Panc1 (cell line): ENCODE measurements at regions not wholly inside any gene's neighbourhood (a gene's known extent, or its start where the extent isn't known, plus 50 kb on each side); places are given as distances from the start of the nearest gene placed in this dataset.
A peak's percentile ranks its signal among the peaks of the same experiment; 100 is the strongest.

Source experiments
- ATAC-seq: fragments of 200-7000 bp; cut with Tn5 transposase; 2 replicates; pipeline ENCODE4 v1.9.1; 2020; ENCODE audit warnings: mild to moderate bottlenecking, moderate library complexity
- BruUV-seq: library from RNA; stranded (reverse); fragments of 400-500 nt; replicated peaks from 2 replicates; lab custom pipeline; 2021; lab: Mats Ljungman, UMichigan
- CTCF ChIA-PET: fragments of 300-600 bp; sonication (Branson Sonifier 250); formaldehyde crosslinking; loops from one replicate; lab custom pipeline; 2022; ENCODE audit warnings: antibody characterized with exemption; lab: Charles Lee
- POLR2A ChIA-PET: fragments of 300-600 bp; sonication (Branson Sonifier 250); formaldehyde crosslinking; loops from one replicate; lab custom pipeline; 2022; ENCODE audit warnings: antibody characterized with exemption; lab: Charles Lee
- DNase-seq: peaks from one replicate; pipeline ENCODE4 v3.0.0-alpha.2; 2010; ENCODE audit warnings: low read depth, low spot score
- H3K27ac ChIP-seq: 2 replicates; pipeline ENCODE4 v1.5.1; 2011; ENCODE audit warnings: mild to moderate bottlenecking, low read length, inconsistent platforms
- H3K27me3 ChIP-seq: fragments of 200-500 bp; sonication (Bioruptor generic); 2 replicates; pipeline ENCODE4 v1.6.0; 2014; ENCODE audit warnings: low read length, inconsistent platforms; ENCODE audit not compliant: control insufficient read depth, insufficient read depth
- H3K36me3 ChIP-seq: fragments of 200-500 bp; sonication (Bioruptor generic); 2 replicates; pipeline ENCODE4 v1.5.1; 2014; ENCODE audit warnings: inconsistent platforms, mild to moderate bottlenecking, low read length, moderate library complexity; ENCODE audit not compliant: control insufficient read depth, insufficient read depth
- H3K4me1 ChIP-seq: 2 replicates; pipeline ENCODE4 v1.5.1; 2011; ENCODE audit warnings: inconsistent platforms, mild to moderate bottlenecking, low read length, moderate library complexity; ENCODE audit not compliant: control insufficient read depth, insufficient read depth
- H3K4me3 ChIP-seq, 2 experiments: 2 replicates each; pipeline ENCODE4 v1.5.1; 2011 to 2012; ENCODE audit warnings: low read depth in 2 of 2, low read length in 2 of 2, mild to moderate bottlenecking in 2 of 2, inconsistent platforms in 1 of 2, moderate library complexity in 1 of 2
- H3K9me3 ChIP-seq: fragments of 200-500 bp; sonication (Bioruptor generic); 2 replicates; pipeline ENCODE4 v1.5.1; 2014; ENCODE audit warnings: low read depth, mild to moderate bottlenecking, inconsistent platforms, low read length, moderate library complexity; ENCODE audit not compliant: control insufficient read depth, insufficient read depth
- CTCF ChIP-seq: fragments of 450-650 bp; IDR thresholded peaks from 2 replicates; pipeline ENCODE4 v1.5.1; 2017; ENCODE audit warnings: mild to moderate bottlenecking
- POLR2AphosphoS5 ChIP-seq: IDR thresholded peaks from 2 replicates; pipeline ENCODE4 v1.6.1; 2012; ENCODE audit warnings: mild to moderate bottlenecking, low read depth, low read length, moderate library complexity
- SIN3A ChIP-seq: IDR thresholded peaks from 2 replicates; pipeline ENCODE4 v1.6.1; 2012; ENCODE audit warnings: low read depth, mild to moderate bottlenecking, low read length, moderate library complexity, borderline replicate concordance; ENCODE audit not compliant: insufficient read depth
- TCF7L2 ChIP-seq: IDR thresholded peaks from 2 replicates; pipeline ENCODE4 v1.6.1; 2011; ENCODE audit warnings: mild to moderate bottlenecking, low read depth, low read length, inconsistent platforms
- in situ Hi-C: cut with HindIII; loops from 2 replicates; pipeline ENCODE4 v1.10.0; 2016; ENCODE audit warnings: low sequenced_read_pairs, low pct_unique_long_range_greater_than_20kb
- intact Hi-C: fragments of 100-400 bp; cut with micrococcal nuclease; formaldehyde crosslinking; loops from one replicate; pipeline ENCODE4 v1.10.0; 2022; ENCODE audit not compliant: unreplicated experiment
- TF ChIP-seq, protein P1 (sequence below), 2 experiments: IDR thresholded peaks; 2 replicates each; pipeline ENCODE4 v1.6.1; 2011 to 2012; ENCODE audit warnings: low read depth in 2 of 2, control low read depth in 1 of 2, low read length in 1 of 2, mild to moderate bottlenecking in 1 of 2, moderate library complexity in 1 of 2; ENCODE audit not compliant: insufficient read depth in 1 of 2

DNA sequence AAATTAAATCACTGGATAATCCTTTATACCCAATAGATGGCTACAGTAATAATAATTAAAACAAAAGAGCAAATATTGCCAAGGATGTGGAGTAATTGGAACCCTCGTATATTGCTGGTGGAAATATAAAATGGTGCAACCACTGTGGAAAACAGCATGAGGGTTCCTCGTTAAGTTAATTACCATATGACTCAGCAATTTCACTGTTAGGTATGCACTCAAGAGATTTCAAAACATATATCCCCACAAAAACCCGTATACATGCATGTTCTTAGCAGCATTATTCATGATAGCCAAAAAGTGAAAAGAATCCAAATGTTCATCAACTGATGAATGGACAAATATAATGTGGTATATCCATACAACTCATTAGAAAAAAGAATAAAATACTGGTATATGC, 103.3 kb downstream of the TEX13C start:
- no peaks in the 10 kb centered on the region for H3K27me3 ChIP-seq
- H3K36me3 ChIP-seq, result no peaks in the 10 kb centered on the region
- POLR2A ChIA-PET, result no interaction called here
- H3K9me3 ChIP-seq, result no peaks in the 10 kb centered on the region
- in situ Hi-C loops, result no loop called here
- CTCF ChIA-PET, result no interaction called here
- DNase-seq (no peak), ATAC-seq (no peak)
- H3K4me3 ChIP-seq, result no peak overlapping the region
- no TSS peak for BruUV-seq
- TF ChIP-seq CTCF (no peak), TCF7L2 (no peak), POLR2AphosphoS5 (no peak), SIN3A (no peak)
- TF ChIP-seq, protein P1, sequence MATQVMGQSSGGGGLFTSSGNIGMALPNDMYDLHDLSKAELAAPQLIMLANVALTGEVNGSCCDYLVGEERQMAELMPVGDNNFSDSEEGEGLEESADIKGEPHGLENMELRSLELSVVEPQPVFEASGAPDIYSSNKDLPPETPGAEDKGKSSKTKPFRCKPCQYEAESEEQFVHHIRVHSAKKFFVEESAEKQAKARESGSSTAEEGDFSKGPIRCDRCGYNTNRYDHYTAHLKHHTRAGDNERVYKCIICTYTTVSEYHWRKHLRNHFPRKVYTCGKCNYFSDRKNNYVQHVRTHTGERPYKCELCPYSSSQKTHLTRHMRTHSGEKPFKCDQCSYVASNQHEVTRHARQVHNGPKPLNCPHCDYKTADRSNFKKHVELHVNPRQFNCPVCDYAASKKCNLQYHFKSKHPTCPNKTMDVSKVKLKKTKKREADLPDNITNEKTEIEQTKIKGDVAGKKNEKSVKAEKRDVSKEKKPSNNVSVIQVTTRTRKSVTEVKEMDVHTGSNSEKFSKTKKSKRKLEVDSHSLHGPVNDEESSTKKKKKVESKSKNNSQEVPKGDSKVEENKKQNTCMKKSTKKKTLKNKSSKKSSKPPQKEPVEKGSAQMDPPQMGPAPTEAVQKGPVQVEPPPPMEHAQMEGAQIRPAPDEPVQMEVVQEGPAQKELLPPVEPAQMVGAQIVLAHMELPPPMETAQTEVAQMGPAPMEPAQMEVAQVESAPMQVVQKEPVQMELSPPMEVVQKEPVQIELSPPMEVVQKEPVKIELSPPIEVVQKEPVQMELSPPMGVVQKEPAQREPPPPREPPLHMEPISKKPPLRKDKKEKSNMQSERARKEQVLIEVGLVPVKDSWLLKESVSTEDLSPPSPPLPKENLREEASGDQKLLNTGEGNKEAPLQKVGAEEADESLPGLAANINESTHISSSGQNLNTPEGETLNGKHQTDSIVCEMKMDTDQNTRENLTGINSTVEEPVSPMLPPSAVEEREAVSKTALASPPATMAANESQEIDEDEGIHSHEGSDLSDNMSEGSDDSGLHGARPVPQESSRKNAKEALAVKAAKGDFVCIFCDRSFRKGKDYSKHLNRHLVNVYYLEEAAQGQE (IDR thresholded peaks at IDR 0.05; ENCODE audit: insufficient read depth in 1 of 2, low read depth in 2 of 2, low read length in 1 of 2), result no peak
- no peak overlapping the region for H3K27ac ChIP-seq
- intact Hi-C loops, result no loop called here
- H3K4me1 ChIP-seq, result no peaks in the 10 kb centered on the region

DNA sequence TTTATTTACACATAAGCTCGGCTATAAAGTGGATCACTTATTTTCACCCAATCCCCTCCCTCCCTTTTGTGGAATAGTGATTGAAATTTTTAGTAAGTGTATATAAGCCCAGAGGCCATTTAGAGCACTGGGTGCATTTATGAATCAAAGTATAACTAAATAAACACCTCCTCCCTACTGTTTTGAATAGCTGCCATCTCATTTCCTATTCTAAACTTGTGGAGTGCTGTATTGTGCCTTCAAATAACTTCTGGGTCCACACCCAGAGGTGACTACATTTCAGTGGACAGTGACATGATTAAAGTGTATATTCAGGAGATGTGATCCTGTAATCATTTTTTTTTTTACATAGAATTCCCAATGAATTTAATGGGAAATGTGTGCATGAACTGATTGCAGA, 104.9 kb downstream of the TEX13C start:
- Histone ChIP-seq H3K27ac (no peak overlapping the region), H3K4me3 (no peak overlapping the region), H3K36me3 (no peaks in the 10 kb centered on the region), H3K27me3 (no peaks in the 10 kb centered on the region), H3K4me1 (no peaks in the 10 kb centered on the region), H3K9me3 (no peaks in the 10 kb centered on the region)
- no peak for ATAC-seq
- ChIA-PET CTCF (no interaction called here), POLR2A (no interaction called here)
- intact Hi-C loops (no loop called here), in situ Hi-C loops (no loop called here)
- DNase-seq, result no peak
- TF ChIP-seq TCF7L2, result no peak
- no TSS peak for BruUV-seq

- ATAC-seq (no peak), DNase-seq (no peak)
- Histone ChIP-seq H3K4me1 (no peaks in the 10 kb centered on the region), H3K27me3 (no peaks in the 10 kb centered on the region), H3K4me3 (no peak overlapping the region), H3K36me3 (no peaks in the 10 kb centered on the region), H3K27ac (no peak overlapping the region), H3K9me3 (0 out of 2 replicates have a peak, but pooled peaks cover 4% of the 10 kb centered on the region)
- no TSS peak for BruUV-seq
- in situ Hi-C loops, result no loop called here
- TF ChIP-seq CTCF, result peak; percentile 29; the same call in 1 of the 2 replicates
- no peak for TF ChIP-seq SIN3A
- intact Hi-C loops, result no loop called here
- CTCF ChIA-PET, result no interaction called here
- POLR2A ChIA-PET, result no interaction called here
These were observed 117.2 kb downstream of the TEX13C start for GRCh38 chrX:125436855-125437254.
